ENCODE measurements at regions not wholly inside any gene's neighbourhood (a gene's known extent, or its start where the extent isn't known, plus 50 kb on each side); places are given as distances from the start of the nearest gene placed in this dataset.

GRCh38 chr4:126564283-126564854, 1068.4 kb upstream of the INTU start:
- H3K4me3 Mint-ChIP-seq: no peak overlapping the region
- no peaks in the 10 kb centered on the region for H3K27me3 Mint-ChIP-seq (ENCODE audit: low read depth)
- DNase-seq (ENCODE audit: low spot score) (no peak), ATAC-seq (no peak)
- no peaks in the 10 kb centered on the region for H3K4me1 Mint-ChIP-seq
- TF ChIP-seq ZNF263 (CRISPR knock-in tag; IDR thresholded peaks at IDR 0.05; ENCODE audit: low read depth): no peak
- no peak for TF ChIP-seq SP1 (CRISPR knock-in tag; conservative IDR thresholded peaks at IDR 0.05)
- no peak for TF ChIP-seq ZNF121 (CRISPR knock-in tag; IDR thresholded peaks at IDR 0.05)
- no peak for TF ChIP-seq ZNF532 (CRISPR knock-in tag; IDR thresholded peaks at IDR 0.05; ENCODE audit: borderline replicate concordance)
- no peak for TF ChIP-seq ZBTB43 (CRISPR knock-in tag; IDR thresholded peaks at IDR 0.05)
- no peak for TF ChIP-seq ZSCAN18 (CRISPR knock-in tag; IDR thresholded peaks at IDR 0.05)
- ChIA-PET CTCF (no interaction called here), POLR2A (no interaction called here)
- H3K36me3 Mint-ChIP-seq: no peaks in the 10 kb centered on the region
- no peak overlapping the region for H3K27ac Mint-ChIP-seq
- no peaks in the 10 kb centered on the region for H3K9me3 Mint-ChIP-seq

- Mint-ChIP-seq H3K27ac (no peak overlapping the region; the same call in 1 of the 2 replicates), H3K4me3 (no peak overlapping the region)
- no peak for ATAC-seq
- no peak for TF ChIP-seq ATF6 (CRISPR knock-in tag; IDR thresholded peaks at IDR 0.05)
- TF ChIP-seq JUN (CRISPR knock-in tag; IDR thresholded peaks at IDR 0.05): no peak
- no peak for TF ChIP-seq ZBTB43 (CRISPR knock-in tag; IDR thresholded peaks at IDR 0.05)
- TF ChIP-seq ZNF281 (CRISPR knock-in tag; IDR thresholded peaks at IDR 0.05): no peak
- TF ChIP-seq ESRRA (CRISPR knock-in tag; IDR thresholded peaks at IDR 0.05; ENCODE audit: borderline replicate concordance): no peak
- TF ChIP-seq AR (CRISPR knock-in tag; IDR thresholded peaks at IDR 0.05): no peak
- TF ChIP-seq NR2C2 (CRISPR knock-in tag; IDR thresholded peaks at IDR 0.05): no peak
- no peak for TF ChIP-seq ZMAT4 (CRISPR knock-in tag; IDR thresholded peaks at IDR 0.05)
These were observed 1063.8 kb upstream of the INTU start for GRCh38 chr4:126568652-126569570.

More at GRCh38 chr4:126568652-126569570, 1063.8 kb upstream of the INTU start:
- Mint-ChIP-seq H3K36me3 (no peaks in the 10 kb centered on the region), H3K4me1 (no peaks in the 10 kb centered on the region), H3K27me3 (ENCODE audit: low read depth) (no peaks in the 10 kb centered on the region), H3K9me3 (no peaks in the 10 kb centered on the region)
- DNase-seq (ENCODE audit: low spot score): no peak
- ChIA-PET CTCF (interaction anchor here (0.8 to 1.2 kb wide), 2 partner anchors 14 to 35 kb away, joined by 3 to 7 read pairs; no protein-coding TSS in a partner anchor), POLR2A (no interaction called here)
